ENCODE measurements at regions not wholly inside any gene's neighbourhood (a gene's known extent, or its start where the extent isn't known, plus 50 kb on each side); places are given as distances from the start of the nearest gene placed in this dataset.

- TF ChIP-seq EP300 (IDR thresholded peaks at IDR 0.05): no peak
- no peak for TF ChIP-seq CTCF (IDR thresholded peaks at IDR 0.05)
Measured at GRCh38 chr7:155212301-155213015, 85.2 kb upstream of the INSIG1 start.
